Activated CD8-positive, alpha-beta T cell treated with anti-CD3 and anti-CD28 coated beads for 36 hours (primary cell): ENCODE measurements at regions not wholly inside any gene's neighbourhood (a gene's known extent, or its start where the extent isn't known, plus 50 kb on each side); places are given as distances from the start of the nearest gene placed in this dataset.

Experiments
- ATAC-seq: fragments of 200-7000 bp; cut with Tn5 transposase; one replicate; pipeline ENCODE4 v1.10.0; 2021; ENCODE audit warnings: mild to moderate bottlenecking, moderate library complexity
- CTCF ChIA-PET: fragments of 350-600 bp; sonication (Branson Sonifier 250); formaldehyde crosslinking; loops from one replicate; lab custom pipeline; 2021; ENCODE audit warnings: antibody characterized with exemption; lab: Charles Lee
- POLR2A ChIA-PET: fragments of 350-600 bp; sonication (Branson Sonifier 250); formaldehyde crosslinking; loops from one replicate; lab custom pipeline; 2021; ENCODE audit warnings: antibody characterized with exemption; lab: Charles Lee
- DNase-seq: peaks from one replicate; pipeline ENCODE4 v3.0.0-alpha.2; 2020
- H3K27ac Mint-ChIP-seq: one replicate; pipeline ENCODE4 v1.8.0; 2021; ENCODE audit warnings: mild to moderate bottlenecking, mixed read lengths
- H3K27me3 Mint-ChIP-seq: one replicate; pipeline ENCODE4 v1.8.0; 2021; ENCODE audit warnings: mixed read lengths
- H3K36me3 Mint-ChIP-seq: one replicate; pipeline ENCODE4 v1.8.0; 2021; ENCODE audit warnings: low read depth, mixed read lengths
- H3K4me1 Mint-ChIP-seq: one replicate; pipeline ENCODE4 v1.8.0; 2021; ENCODE audit warnings: low read depth, mixed read lengths
- H3K4me3 Mint-ChIP-seq: one replicate; pipeline ENCODE4 v1.8.0; 2021; ENCODE audit warnings: mild to moderate bottlenecking, moderate library complexity, mixed read lengths
- H3K9me3 Mint-ChIP-seq: one replicate; pipeline ENCODE4 v1.8.0; 2021; ENCODE audit warnings: mixed read lengths
- CTCF ChIP-seq: fragments of 200-600 bp; IDR thresholded peaks from one replicate; pipeline ENCODE4 v1.8.0; 2022; ENCODE audit warnings: antibody characterized with exemption, mild to moderate bottlenecking
- intact Hi-C: fragments of 100-400 bp; cut with micrococcal nuclease; formaldehyde crosslinking; loops from one replicate; pipeline ENCODE4 v1.10.0; 2022

GRCh38 chr3:35071772-35072171, 567.6 kb upstream of the ARPP21 start:
- no peak overlapping the region for H3K27ac Mint-ChIP-seq
- no peak for TF ChIP-seq CTCF
- CTCF ChIA-PET = no interaction called here
- no peaks in the 10 kb centered on the region for H3K27me3 Mint-ChIP-seq
- POLR2A ChIA-PET = no interaction called here
- no peaks in the 10 kb centered on the region for H3K4me1 Mint-ChIP-seq
- no peaks in the 10 kb centered on the region for H3K9me3 Mint-ChIP-seq
- ATAC-seq (no peak), DNase-seq (no peak)
- intact Hi-C loops = no loop called here
- H3K4me3 Mint-ChIP-seq = no peak overlapping the region
- no peaks in the 10 kb centered on the region for H3K36me3 Mint-ChIP-seq

- DNase-seq = no peak
- no peak for ATAC-seq
- H3K36me3 Mint-ChIP-seq = no peaks in the 10 kb centered on the region
- no peak for TF ChIP-seq CTCF
- H3K4me3 Mint-ChIP-seq = no peak overlapping the region
- no peaks in the 10 kb centered on the region for H3K4me1 Mint-ChIP-seq
- H3K9me3 Mint-ChIP-seq = no peaks in the 10 kb centered on the region
- H3K27ac Mint-ChIP-seq = no peak overlapping the region
- H3K27me3 Mint-ChIP-seq = no peaks in the 10 kb centered on the region
- intact Hi-C loops = no loop called here
- CTCF ChIA-PET = no interaction called here
- POLR2A ChIA-PET = no interaction called here
Observed at GRCh38 chr3:35078780-35079179, 560.5 kb upstream of the ARPP21 start.

- Mint-ChIP-seq H3K9me3 (no peaks in the 10 kb centered on the region), H3K4me1 (no peaks in the 10 kb centered on the region), H3K27me3 (no peaks in the 10 kb centered on the region), H3K36me3 (no peaks in the 10 kb centered on the region), H3K27ac (no peak overlapping the region), H3K4me3 (no peak overlapping the region)
- POLR2A ChIA-PET = no interaction called here
- ATAC-seq (no peak), DNase-seq (no peak)
- CTCF ChIA-PET = no interaction called here
- TF ChIP-seq CTCF = no peak
- intact Hi-C loops = no loop called here
Observed at GRCh38 chr3:35079403-35079802, 559.9 kb upstream of the ARPP21 start.

GRCh38 chr3:35081899-35082298, 557.4 kb upstream of the ARPP21 start:
- ChIA-PET CTCF (no interaction called here), POLR2A (no interaction called here)
- Mint-ChIP-seq H3K4me3 (no peak overlapping the region), H3K27ac (no peak overlapping the region), H3K4me1 (no peaks in the 10 kb centered on the region), H3K36me3 (no peaks in the 10 kb centered on the region), H3K9me3 (no peaks in the 10 kb centered on the region), H3K27me3 (no peaks in the 10 kb centered on the region)
- TF ChIP-seq CTCF = no peak
- intact Hi-C loops = no loop called here
- DNase-seq = no peak
- no peak for ATAC-seq

GRCh38 chr3:35088943-35089342, 550.4 kb upstream of the ARPP21 start:
- intact Hi-C loops = no loop called here
- H3K36me3 Mint-ChIP-seq = no peaks in the 10 kb centered on the region
- H3K27ac Mint-ChIP-seq = no peak overlapping the region
- H3K4me3 Mint-ChIP-seq = no peak overlapping the region
- no peak for TF ChIP-seq CTCF
- POLR2A ChIA-PET = no interaction called here
- peaks cover 11% of the 10 kb centered on the region for H3K9me3 Mint-ChIP-seq
- no peaks in the 10 kb centered on the region for H3K4me1 Mint-ChIP-seq
- H3K27me3 Mint-ChIP-seq = no peaks in the 10 kb centered on the region
- CTCF ChIA-PET = no interaction called here
- DNase-seq = no peak
- ATAC-seq = no peak
